H9 (cell line): ENCODE measurements at regions not wholly inside any gene's neighbourhood (a gene's known extent, or its start where the extent isn't known, plus 50 kb on each side); places are given as distances from the start of the nearest gene placed in this dataset.

Experiments used
- DNase-seq: peaks from one replicate; pipeline ENCODE4 v3.0.0-alpha.2; 2017
- H2AFZ ChIP-seq: one replicate; pipeline ENCODE4 v1.6.1; 2013; ENCODE audit warnings: mild to moderate bottlenecking, low read length, control low read depth, moderate library complexity
- H2AK5ac ChIP-seq: 2 replicates; pipeline ENCODE4 v1.6.1; 2013; ENCODE audit warnings: low read length, control low read depth, mixed read lengths; ENCODE audit not compliant: insufficient read length
- H2BK120ac ChIP-seq: one replicate; pipeline ENCODE4 v1.6.1; 2013; ENCODE audit warnings: low read depth, mild to moderate bottlenecking, low read length, control low read depth, inconsistent platforms; ENCODE audit not compliant: poor library complexity, severe bottlenecking
- H2BK12ac ChIP-seq: 2 replicates; pipeline ENCODE4 v1.6.1; 2013; ENCODE audit warnings: low read length, control low read depth, mixed read lengths, low read depth; ENCODE audit not compliant: insufficient read length
- H2BK15ac ChIP-seq: 2 replicates; pipeline ENCODE4 v1.6.1; 2013; ENCODE audit warnings: low read depth, low read length, control low read depth
- H2BK20ac ChIP-seq: one replicate; pipeline ENCODE4 v1.6.1; 2013; ENCODE audit warnings: low read depth, mild to moderate bottlenecking, low read length, control low read depth, inconsistent platforms; ENCODE audit not compliant: poor library complexity, severe bottlenecking
- H2BK5ac ChIP-seq: 2 replicates; pipeline ENCODE4 v1.6.1; 2013; ENCODE audit warnings: low read length, control low read depth, mixed read lengths; ENCODE audit not compliant: insufficient read length
- H3K14ac ChIP-seq: 2 replicates; pipeline ENCODE4 v1.6.1; 2013; ENCODE audit warnings: low read length, control low read depth; ENCODE audit not compliant: insufficient read depth
- H3K18ac ChIP-seq: 2 replicates; pipeline ENCODE4 v1.6.1; 2013; ENCODE audit warnings: low read depth, mild to moderate bottlenecking, mixed read lengths, low read length, control low read depth; ENCODE audit not compliant: insufficient read length
- H3K23ac ChIP-seq: 2 replicates; pipeline ENCODE4 v1.6.1; 2013; ENCODE audit warnings: low read length, control low read depth, mixed read lengths, low read depth; ENCODE audit not compliant: insufficient read length
- H3K23me2 ChIP-seq: 2 replicates; pipeline ENCODE4 v1.6.1; 2013; ENCODE audit warnings: low read depth, mild to moderate bottlenecking, mixed read lengths, low read length, control low read depth; ENCODE audit not compliant: insufficient read length, poor library complexity, severe bottlenecking
- H3K27ac ChIP-seq: 2 replicates; pipeline ENCODE4 v1.5.1; 2013; ENCODE audit warnings: low read length, control low read depth, mixed read lengths, low read depth; ENCODE audit not compliant: insufficient read length
- H3K27me3 ChIP-seq: 2 replicates; pipeline ENCODE4 v1.6.1; 2013; ENCODE audit warnings: low read length, control low read depth, inconsistent platforms; ENCODE audit not compliant: insufficient read depth
- H3K4ac ChIP-seq: 2 replicates; pipeline ENCODE4 v1.6.1; 2013; ENCODE audit warnings: low read depth, mild to moderate bottlenecking, control low read depth, inconsistent platforms, low read length, moderate library complexity
- H3K4me1 ChIP-seq: 2 replicates; pipeline ENCODE4 v1.6.1; 2013; ENCODE audit warnings: low read length, control low read depth, inconsistent platforms; ENCODE audit not compliant: insufficient read depth
- H3K4me2 ChIP-seq: 2 replicates; pipeline ENCODE4 v1.6.1; 2013; ENCODE audit warnings: low read length, control low read depth, mixed read lengths; ENCODE audit not compliant: insufficient read length, insufficient read depth
- H3K56ac ChIP-seq: 2 replicates; pipeline ENCODE4 v1.6.1; 2013; ENCODE audit warnings: low read depth, mild to moderate bottlenecking, mixed read lengths, low read length, control low read depth; ENCODE audit not compliant: insufficient read length
- H3K79me1 ChIP-seq: 2 replicates; pipeline ENCODE4 v1.6.1; 2013; ENCODE audit warnings: low read depth, mild to moderate bottlenecking, moderate library complexity, low read length, control low read depth, inconsistent platforms; ENCODE audit not compliant: insufficient read depth, poor library complexity, severe bottlenecking
- H3K79me2 ChIP-seq: 2 replicates; pipeline ENCODE4 v1.6.1; 2013; ENCODE audit warnings: low read length, control low read depth, inconsistent platforms; ENCODE audit not compliant: insufficient read depth
- H3K9ac ChIP-seq: 2 replicates; pipeline ENCODE4 v1.6.1; 2013; ENCODE audit warnings: low read length, control low read depth, mixed read lengths; ENCODE audit not compliant: insufficient read length; ENCODE audit errors: extremely low read depth
- H3K9me3 ChIP-seq: one replicate; pipeline ENCODE4 v1.6.1; 2013; ENCODE audit warnings: low read depth, low read length, inconsistent platforms; ENCODE audit not compliant: control insufficient read depth
- H3T11ph ChIP-seq: one replicate; pipeline ENCODE4 v1.6.1; 2013; ENCODE audit warnings: mild to moderate bottlenecking, low read length, control low read depth, inconsistent platforms
- H4K20me1 ChIP-seq: one replicate; pipeline ENCODE4 v1.6.1; 2013; ENCODE audit not compliant: control insufficient read depth, insufficient read length, insufficient read depth
- H4K5ac ChIP-seq: 2 replicates; pipeline ENCODE4 v1.6.1; 2013; ENCODE audit warnings: low read depth, mild to moderate bottlenecking, mixed read lengths, low read length, control low read depth; ENCODE audit not compliant: insufficient read length
- H4K8ac ChIP-seq: replicated peaks from 2 replicates; pipeline ENCODE4 v1.6.1; 2013; ENCODE audit warnings: low read length, control low read depth, mixed read lengths, low read depth; ENCODE audit not compliant: insufficient read length
- H4K91ac ChIP-seq: 2 replicates; pipeline ENCODE4 v1.6.1; 2013; ENCODE audit warnings: low read depth, mild to moderate bottlenecking, moderate library complexity, mixed read lengths, low read length, control low read depth; ENCODE audit not compliant: insufficient read length
- H3K27ac Mint-ChIP-seq, 3 experiments: 2 replicates in 2 of 3; 3 replicates in 1 of 3; pipeline ENCODE4 v1.8.0; 2020 to 2021; ENCODE audit warnings: mixed read lengths in 3 of 3, mild to moderate bottlenecking in 1 of 3, moderate library complexity in 1 of 3
- H3K27me3 Mint-ChIP-seq: 2 replicates; pipeline ENCODE4 v1.8.0; 2021; ENCODE audit warnings: low read depth, mild to moderate bottlenecking, moderate library complexity, mixed read lengths
- H3K36me3 Mint-ChIP-seq, 3 experiments: 2 replicates in 2 of 3; 3 replicates in 1 of 3; pipeline ENCODE4 v1.8.0; 2020 to 2021; ENCODE audit warnings: low read depth in 3 of 3, mixed read lengths in 3 of 3; ENCODE audit not compliant: insufficient read depth in 1 of 3
- H3K4me1 Mint-ChIP-seq, 2 experiments: 2 replicates each; pipeline ENCODE4 v1.8.0; 2020; ENCODE audit warnings: mixed read lengths in 2 of 2
- H3K4me3 Mint-ChIP-seq, 2 experiments: 2 replicates in 1 of 2; 3 replicates in 1 of 2; pipeline ENCODE4 v1.8.0; 2020 to 2021; ENCODE audit warnings: mild to moderate bottlenecking in 2 of 2, mixed read lengths in 2 of 2, moderate library complexity in 1 of 2
- H3K9me3 Mint-ChIP-seq, 2 experiments: 2 replicates in 1 of 2; 3 replicates in 1 of 2; pipeline ENCODE4 v1.8.0; 2020; ENCODE audit warnings: mild to moderate bottlenecking in 2 of 2, mixed read lengths in 2 of 2, moderate library complexity in 1 of 2
- WGBS: extraction: QIAGEN DNeasy Blood & Tissue Kit; methylation state at CpG from one replicate; pipeline ENCODE4 v1.1.7; 2013; ENCODE audit warnings: missing lambda C conversion rate, low lambda C conversion rate, mixed read lengths; ENCODE audit not compliant: insufficient read length; ENCODE audit errors: extremely low coverage; 5-methylcytosine and 5-hydroxymethylcytosine counted together
- TF ChIP-seq, protein P1 (sequence below): fragments of 200-600 bp; sonication (generic); conservative IDR thresholded peaks from 3 replicates; pipeline ENCODE4 v1.8.0; 2021; ENCODE audit warnings: antibody characterized with exemption, mild to moderate bottlenecking

DNA sequence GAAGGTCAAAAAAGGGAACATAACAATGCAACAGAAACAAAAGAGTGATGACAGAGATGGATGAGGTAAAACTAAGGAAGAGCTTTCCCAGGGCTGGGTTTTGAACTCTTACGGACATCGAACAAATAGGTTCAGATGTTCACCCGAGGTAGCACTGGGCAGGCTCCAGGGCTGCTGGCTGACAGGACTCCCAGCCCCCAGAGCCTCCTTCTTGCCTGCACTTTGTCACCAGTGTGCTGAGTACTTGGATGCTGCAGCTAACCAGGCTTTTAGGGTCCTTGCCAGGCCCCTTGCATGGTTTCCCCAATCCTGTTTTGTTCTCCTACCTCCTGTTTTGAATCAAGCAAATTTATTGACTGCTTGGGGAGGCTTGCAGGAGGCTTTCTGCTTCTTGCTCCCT, 322.9 kb downstream of the DYSF start:
- Histone ChIP-seq H2BK12ac (no peak overlapping the region), H4K8ac (no peak overlapping the region), H3K23me2 (no peaks in the 10 kb centered on the region), H3K79me1 (no peaks in the 10 kb centered on the region), H3K9ac (no peak overlapping the region), H3K79me2 (no peaks in the 10 kb centered on the region), H4K91ac (no peak overlapping the region), H3K18ac (no peak overlapping the region), H3K23ac (no peak overlapping the region), H3K56ac (no peak overlapping the region), H3K27me3 (no peaks in the 10 kb centered on the region; the same call in 1 of the 2 replicates), H3T11ph (no peak overlapping the region), H2BK5ac (no peak overlapping the region), H3K4ac (no peak overlapping the region), H3K14ac (no peak overlapping the region), H2BK15ac (no peak overlapping the region), H4K5ac (no peak overlapping the region), H2BK120ac (no peak overlapping the region), H4K20me1 (no peaks in the 10 kb centered on the region), H3K4me2 (no peak overlapping the region), H2AK5ac (no peak overlapping the region), H3K27ac (no peak overlapping the region), H2AFZ (no peak overlapping the region), H3K4me1 (no peaks in the 10 kb centered on the region), H2BK20ac (no peak overlapping the region), H3K9me3 (no peaks in the 10 kb centered on the region)
- peaks cover under 1% of the 10 kb centered on the region; the same call in 1 of the 2 replicates for H3K27me3 Mint-ChIP-seq
- H3K36me3 Mint-ChIP-seq = no peaks in the 10 kb centered on the region
- H3K27ac Mint-ChIP-seq = no peak overlapping the region
- peaks cover 1 to 3% of the 10 kb centered on the region in 2 experiments; a peak in 2 of 5 replicates for H3K9me3 Mint-ChIP-seq
- DNase-seq = no peak
- H3K4me3 Mint-ChIP-seq = no peak overlapping the region
- TF ChIP-seq, protein P1, sequence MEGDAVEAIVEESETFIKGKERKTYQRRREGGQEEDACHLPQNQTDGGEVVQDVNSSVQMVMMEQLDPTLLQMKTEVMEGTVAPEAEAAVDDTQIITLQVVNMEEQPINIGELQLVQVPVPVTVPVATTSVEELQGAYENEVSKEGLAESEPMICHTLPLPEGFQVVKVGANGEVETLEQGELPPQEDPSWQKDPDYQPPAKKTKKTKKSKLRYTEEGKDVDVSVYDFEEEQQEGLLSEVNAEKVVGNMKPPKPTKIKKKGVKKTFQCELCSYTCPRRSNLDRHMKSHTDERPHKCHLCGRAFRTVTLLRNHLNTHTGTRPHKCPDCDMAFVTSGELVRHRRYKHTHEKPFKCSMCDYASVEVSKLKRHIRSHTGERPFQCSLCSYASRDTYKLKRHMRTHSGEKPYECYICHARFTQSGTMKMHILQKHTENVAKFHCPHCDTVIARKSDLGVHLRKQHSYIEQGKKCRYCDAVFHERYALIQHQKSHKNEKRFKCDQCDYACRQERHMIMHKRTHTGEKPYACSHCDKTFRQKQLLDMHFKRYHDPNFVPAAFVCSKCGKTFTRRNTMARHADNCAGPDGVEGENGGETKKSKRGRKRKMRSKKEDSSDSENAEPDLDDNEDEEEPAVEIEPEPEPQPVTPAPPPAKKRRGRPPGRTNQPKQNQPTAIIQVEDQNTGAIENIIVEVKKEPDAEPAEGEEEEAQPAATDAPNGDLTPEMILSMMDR = no peak
- peaks cover 0 to 3% of the 10 kb centered on the region in 2 experiments; a peak in 1 of 4 replicates for H3K4me1 Mint-ChIP-seq
- no CpG with 5 or more reads among the region's 3 CpGs for WGBS
